Sigmoid colon (tissue), 3 donors: ENCODE measurements at regions not wholly inside any gene's neighbourhood (a gene's known extent, or its start where the extent isn't known, plus 50 kb on each side); places are given as distances from the start of the nearest gene placed in this dataset.

Source experiments
- POLR2A ChIP-seq, 2 donors: fragments of 450-650 bp; IDR thresholded peaks; one replicate each; pipeline ENCODE4 v1.6.1; 2016; ENCODE audit warnings: antibody characterized with exemption in 2 of 2, mild to moderate bottlenecking in 2 of 2, moderate library complexity in 2 of 2
- TF ChIP-seq, protein P1 (sequence below), 4 experiments: fragments of 450-650 bp in 3 of 4; fragments of 200-600 bp in 1 of 4; IDR thresholded peaks; one replicate each; pipeline ENCODE4 v1.5.1; 2016 to 2019; ENCODE audit warnings: antibody characterized with exemption in 4 of 4, mild to moderate bottlenecking in 3 of 4, moderate library complexity in 2 of 4

DNA sequence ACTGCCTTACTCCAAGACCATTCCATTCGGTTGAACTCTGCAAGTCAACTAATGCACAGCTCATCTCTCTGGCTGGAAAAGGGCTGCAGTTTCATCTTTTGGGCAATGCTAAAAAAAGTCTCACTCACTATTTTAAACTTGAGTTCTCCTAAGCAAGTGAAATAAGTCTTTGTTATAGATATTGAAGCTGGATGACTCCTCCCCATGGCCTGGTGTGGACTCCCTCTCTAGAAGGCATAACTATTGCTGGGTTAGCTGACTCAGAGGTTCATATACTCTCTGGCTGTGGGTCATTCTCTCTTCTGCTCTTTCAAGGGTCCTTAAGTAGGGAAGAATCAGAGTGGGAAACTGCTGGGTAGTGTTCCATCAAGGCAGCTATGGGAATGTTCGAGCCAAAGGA, 88.0 kb downstream of the XCL2 start:
- TF ChIP-seq, protein P1, sequence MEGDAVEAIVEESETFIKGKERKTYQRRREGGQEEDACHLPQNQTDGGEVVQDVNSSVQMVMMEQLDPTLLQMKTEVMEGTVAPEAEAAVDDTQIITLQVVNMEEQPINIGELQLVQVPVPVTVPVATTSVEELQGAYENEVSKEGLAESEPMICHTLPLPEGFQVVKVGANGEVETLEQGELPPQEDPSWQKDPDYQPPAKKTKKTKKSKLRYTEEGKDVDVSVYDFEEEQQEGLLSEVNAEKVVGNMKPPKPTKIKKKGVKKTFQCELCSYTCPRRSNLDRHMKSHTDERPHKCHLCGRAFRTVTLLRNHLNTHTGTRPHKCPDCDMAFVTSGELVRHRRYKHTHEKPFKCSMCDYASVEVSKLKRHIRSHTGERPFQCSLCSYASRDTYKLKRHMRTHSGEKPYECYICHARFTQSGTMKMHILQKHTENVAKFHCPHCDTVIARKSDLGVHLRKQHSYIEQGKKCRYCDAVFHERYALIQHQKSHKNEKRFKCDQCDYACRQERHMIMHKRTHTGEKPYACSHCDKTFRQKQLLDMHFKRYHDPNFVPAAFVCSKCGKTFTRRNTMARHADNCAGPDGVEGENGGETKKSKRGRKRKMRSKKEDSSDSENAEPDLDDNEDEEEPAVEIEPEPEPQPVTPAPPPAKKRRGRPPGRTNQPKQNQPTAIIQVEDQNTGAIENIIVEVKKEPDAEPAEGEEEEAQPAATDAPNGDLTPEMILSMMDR (IDR thresholded peaks at IDR 0.05): no peak
- TF ChIP-seq POLR2A (IDR thresholded peaks at IDR 0.05): no peak
